Thyroid gland (tissue), 4 donors: ENCODE measurements at regions not wholly inside any gene's neighbourhood (a gene's known extent, or its start where the extent isn't known, plus 50 kb on each side); places are given as distances from the start of the nearest gene placed in this dataset.

Experiments used
- POLR2A ChIP-seq, 2 donors: fragments of 450-650 bp; IDR thresholded peaks; one replicate each; pipeline ENCODE4 v1.6.1; 2017; ENCODE audit warnings: antibody characterized with exemption in 2 of 2, mild to moderate bottlenecking in 2 of 2, moderate library complexity in 1 of 2
- TF ChIP-seq, protein P1 (sequence below), 6 experiments: fragments of 200-600 bp in 3 of 6; fragments of 450-650 bp in 3 of 6; sonication (generic) in 3 of 6; IDR thresholded peaks; one replicate each; pipeline ENCODE4 v1.5.1; 2016 to 2019; ENCODE audit warnings: antibody characterized with exemption in 6 of 6, mild to moderate bottlenecking in 2 of 6, inconsistent platforms in 1 of 6, moderate library complexity in 1 of 6

DNA sequence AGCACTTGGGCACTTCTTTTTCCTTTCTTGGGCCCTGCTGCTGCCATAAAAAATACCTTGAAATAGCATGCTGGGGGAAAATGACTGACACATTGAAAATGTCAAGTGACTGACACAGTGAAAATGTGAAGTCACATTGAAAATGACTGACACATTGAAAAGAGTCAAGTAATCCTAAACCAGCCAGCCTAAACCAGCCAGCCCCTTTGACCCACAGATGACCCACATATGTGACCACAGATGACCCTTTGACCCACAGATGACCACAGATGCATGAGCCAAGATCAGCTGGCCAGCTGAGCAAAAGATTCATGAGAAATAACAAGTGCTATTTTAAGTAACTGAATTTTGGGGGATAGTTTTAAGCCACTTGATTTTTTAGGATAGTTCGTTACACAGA lies 97.8 kb upstream of the SLC28A3 start:
- TF ChIP-seq, protein P1, sequence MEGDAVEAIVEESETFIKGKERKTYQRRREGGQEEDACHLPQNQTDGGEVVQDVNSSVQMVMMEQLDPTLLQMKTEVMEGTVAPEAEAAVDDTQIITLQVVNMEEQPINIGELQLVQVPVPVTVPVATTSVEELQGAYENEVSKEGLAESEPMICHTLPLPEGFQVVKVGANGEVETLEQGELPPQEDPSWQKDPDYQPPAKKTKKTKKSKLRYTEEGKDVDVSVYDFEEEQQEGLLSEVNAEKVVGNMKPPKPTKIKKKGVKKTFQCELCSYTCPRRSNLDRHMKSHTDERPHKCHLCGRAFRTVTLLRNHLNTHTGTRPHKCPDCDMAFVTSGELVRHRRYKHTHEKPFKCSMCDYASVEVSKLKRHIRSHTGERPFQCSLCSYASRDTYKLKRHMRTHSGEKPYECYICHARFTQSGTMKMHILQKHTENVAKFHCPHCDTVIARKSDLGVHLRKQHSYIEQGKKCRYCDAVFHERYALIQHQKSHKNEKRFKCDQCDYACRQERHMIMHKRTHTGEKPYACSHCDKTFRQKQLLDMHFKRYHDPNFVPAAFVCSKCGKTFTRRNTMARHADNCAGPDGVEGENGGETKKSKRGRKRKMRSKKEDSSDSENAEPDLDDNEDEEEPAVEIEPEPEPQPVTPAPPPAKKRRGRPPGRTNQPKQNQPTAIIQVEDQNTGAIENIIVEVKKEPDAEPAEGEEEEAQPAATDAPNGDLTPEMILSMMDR (IDR thresholded peaks at IDR 0.05) = no peak
- no peak for TF ChIP-seq POLR2A (IDR thresholded peaks at IDR 0.05)
